ENCODE measurements at regions not wholly inside any gene's neighbourhood (a gene's known extent, or its start where the extent isn't known, plus 50 kb on each side); places are given as distances from the start of the nearest gene placed in this dataset.
"Not testable (repeated sequence)": the region's sequence is repeated elsewhere in the genome, so short reads cannot be mapped to it uniquely, and the experiment has no call there.

- DNase-seq, result no peak
Observed at GRCh38 chr1:182331387-182331786, 60.2 kb downstream of the GLUL start.

GRCh38 chr1:182330303-182330702 lies 61.3 kb downstream of the GLUL start:
- no peak for DNase-seq

- DNase-seq, result no peak
Observed at GRCh38 chr1:182329471-182329870, 62.1 kb downstream of the GLUL start.

GRCh38 chr1:182328591-182328990 lies 63.0 kb downstream of the GLUL start:
- DNase-seq, result no peak

- DNase-seq, result no peak
Observed at GRCh38 chr1:182325339-182325738, 66.3 kb downstream of the GLUL start.

DNA sequence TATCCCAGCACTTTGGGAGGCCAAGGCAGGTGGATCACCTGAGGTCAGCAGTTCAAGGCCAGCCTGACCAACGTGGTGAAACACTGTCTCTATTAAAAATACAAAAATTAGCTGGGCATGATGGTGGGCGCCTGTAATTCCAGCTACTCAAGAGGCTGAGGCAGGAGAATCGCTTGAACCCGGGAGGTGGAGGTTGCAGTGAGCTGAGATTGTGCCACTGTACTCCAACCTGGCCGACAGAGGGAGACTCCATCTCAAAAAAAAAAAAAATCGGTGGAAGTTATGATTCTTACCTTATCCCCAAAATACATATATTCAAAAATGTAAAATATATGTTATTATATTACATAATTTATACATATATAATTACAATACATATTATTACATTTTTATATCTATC lies 70.1 kb downstream of the GLUL start:
- DNase-seq, result not testable (repeated sequence)

- DNase-seq, result peak in 1 of 2 donors; percentile 32
Observed at GRCh38 chr1:182317611-182318161, 73.9 kb downstream of the GLUL start.

GRCh38 chr1:182316454-182316853 lies 75.1 kb downstream of the GLUL start:
- not testable (repeated sequence) for DNase-seq

DNA sequence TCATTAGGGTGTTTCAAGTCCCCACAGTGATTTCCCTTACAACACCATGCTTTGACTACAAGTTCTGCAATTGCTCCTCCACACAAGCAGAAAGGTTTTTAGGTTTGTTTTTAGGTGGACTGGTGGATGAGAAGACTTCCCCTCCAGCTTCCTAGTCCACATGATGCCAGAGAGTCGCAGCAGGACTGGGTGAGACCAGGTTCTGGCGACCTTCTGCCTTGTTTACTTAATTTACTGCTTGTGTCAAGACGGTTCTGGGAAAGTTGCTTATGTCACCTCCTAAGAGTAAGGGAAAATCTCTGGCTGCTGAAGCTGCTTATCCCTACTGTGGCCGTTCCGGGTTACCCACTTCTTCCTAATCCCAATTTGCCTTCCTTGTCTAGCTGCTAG lies 76.4 kb downstream of the GLUL start:
- DNase-seq, result no peak

DNA sequence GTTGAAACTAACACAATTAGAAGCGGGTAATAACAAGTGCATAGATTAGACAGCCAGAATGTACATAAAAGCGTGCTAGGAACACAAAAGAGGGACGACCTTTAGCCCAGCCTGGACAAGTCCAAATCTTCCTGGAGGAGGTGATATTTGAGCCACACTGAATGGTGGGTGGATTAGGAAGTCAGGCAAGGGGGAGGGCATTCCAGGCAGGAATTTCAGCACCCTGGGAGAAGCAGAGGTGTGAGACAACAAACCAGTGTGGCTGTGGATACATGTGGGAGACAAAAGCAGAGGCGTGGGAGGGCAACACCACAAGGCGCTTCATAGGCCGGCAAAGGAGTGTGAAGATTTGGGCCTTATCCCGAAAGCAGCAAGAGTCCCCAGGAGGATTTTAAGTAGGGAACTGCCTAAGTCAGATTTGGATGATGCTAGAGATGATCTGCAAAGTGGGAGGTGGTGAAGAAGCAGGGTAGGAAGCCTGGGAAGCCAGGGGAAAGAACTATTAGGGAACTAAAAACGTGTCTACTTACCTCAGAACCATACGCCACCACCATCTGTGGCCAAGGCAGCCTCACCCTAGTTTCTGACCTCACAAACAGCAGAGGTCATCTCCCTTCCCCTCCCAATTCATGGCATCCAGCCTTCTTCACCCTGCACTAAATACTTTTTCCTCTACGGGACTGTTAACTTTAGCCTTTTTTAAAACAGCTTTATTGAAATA lies 81.8 kb downstream of the GLUL start:
- DNase-seq, result no peak

GRCh38 chr1:182308826-182309225 lies 82.8 kb downstream of the GLUL start:
- DNase-seq, result no peak

DNA sequence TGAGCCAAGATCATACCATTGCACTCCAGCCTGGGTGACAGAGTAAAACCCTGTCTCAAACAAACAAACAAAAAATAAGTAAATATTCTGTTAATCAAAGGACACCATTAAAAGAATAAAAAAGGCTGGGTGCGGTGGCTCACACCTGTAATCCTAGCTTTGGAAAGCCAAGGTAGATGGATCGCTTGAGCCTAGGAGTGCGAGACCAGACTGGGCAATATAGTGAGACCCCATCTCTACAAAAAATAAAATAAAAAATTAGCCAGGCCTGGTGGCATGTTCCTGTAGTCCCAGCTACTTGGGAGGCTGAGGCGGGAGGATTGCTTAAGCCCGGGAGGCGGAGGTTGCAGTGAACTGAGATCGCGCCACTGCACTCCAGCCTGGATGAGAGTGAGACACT lies 84.1 kb downstream of the GLUL start:
- not testable (repeated sequence) for DNase-seq

- no peak for DNase-seq
Observed at GRCh38 chr1:182305861-182306260, 85.7 kb downstream of the GLUL start.

GRCh38 chr1:182304627-182305026 lies 87.0 kb downstream of the GLUL start:
- DNase-seq, result no peak

DNA sequence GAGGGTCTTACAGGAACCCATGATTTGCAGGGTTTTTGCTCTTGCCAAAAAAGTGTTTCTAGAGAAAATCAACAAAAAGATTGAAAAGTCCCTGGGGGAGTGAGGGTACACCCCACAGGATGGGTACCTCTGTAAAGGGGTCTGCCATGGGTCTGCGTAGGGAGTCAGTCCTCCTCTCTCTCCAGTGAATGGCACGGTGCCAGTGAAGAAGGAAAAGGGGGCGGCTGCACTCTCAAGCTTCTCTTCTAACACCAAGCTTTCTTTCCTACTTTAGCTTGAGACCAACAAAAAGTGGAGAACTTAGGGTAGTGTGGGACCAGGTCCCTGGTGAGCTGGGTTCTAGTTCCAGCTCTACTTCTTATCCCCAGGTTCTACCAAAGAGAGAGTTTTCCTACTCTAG lies 87.4 kb downstream of the GLUL start:
- no peak for DNase-seq

DNA sequence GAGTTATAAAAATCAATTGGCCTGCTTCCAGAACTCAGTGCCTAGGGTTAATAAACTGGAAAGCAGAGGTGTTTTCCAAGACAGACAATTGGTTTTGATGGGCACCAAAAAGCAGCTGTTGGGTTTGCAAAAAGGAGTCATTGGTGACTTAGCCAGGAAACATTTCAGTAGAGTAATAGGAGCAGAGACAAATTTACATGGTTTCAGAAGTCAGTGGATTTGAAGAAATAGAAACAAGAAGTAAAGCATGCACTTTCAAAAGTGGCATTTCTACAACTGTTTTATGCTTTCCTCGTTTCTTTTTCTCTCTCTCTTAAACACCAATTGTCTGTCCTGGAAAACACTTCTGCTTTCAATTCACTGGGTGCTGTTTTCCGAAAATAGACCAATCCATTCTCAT lies 87.8 kb downstream of the GLUL start:
- no peak for DNase-seq

DNA sequence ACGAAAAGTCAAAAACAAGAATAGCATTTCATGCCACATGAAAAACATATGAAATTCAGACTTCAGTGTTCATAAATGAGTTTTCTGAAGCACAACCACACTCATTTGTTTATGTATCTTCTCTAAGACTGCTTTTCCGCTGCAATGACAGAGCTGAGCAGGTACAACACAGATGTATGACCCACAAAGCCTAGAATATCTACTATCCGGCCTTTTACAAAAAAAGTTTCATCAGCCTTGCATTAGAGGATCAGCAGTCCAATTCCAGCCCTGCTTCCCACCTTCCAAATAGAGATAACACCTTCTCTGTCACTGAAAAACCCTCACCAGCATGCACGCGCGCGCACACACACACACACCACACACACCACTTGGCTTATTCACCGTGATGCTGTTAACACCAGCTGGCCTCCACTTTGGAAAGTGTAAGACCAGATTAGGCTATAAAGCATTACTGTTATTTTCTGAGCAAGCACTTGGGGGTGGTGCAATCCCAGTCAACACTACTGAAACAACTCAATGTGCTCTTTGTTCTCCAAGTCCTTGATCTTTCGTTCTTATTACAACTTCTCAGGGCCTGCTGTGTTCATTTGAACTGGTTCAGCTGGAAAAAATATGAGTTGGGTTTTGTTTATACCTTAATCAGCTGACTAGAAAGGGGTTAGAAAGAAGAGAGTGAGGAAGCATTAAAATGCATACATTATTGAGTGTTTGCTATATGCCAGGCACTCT lies 90.0 kb downstream of the GLUL start:
- DNase-seq, result peak; percentile 46 to 93

- DNase-seq, result no peak
Observed at GRCh38 chr1:182301026-182301436, 90.6 kb downstream of the GLUL start.

DNA sequence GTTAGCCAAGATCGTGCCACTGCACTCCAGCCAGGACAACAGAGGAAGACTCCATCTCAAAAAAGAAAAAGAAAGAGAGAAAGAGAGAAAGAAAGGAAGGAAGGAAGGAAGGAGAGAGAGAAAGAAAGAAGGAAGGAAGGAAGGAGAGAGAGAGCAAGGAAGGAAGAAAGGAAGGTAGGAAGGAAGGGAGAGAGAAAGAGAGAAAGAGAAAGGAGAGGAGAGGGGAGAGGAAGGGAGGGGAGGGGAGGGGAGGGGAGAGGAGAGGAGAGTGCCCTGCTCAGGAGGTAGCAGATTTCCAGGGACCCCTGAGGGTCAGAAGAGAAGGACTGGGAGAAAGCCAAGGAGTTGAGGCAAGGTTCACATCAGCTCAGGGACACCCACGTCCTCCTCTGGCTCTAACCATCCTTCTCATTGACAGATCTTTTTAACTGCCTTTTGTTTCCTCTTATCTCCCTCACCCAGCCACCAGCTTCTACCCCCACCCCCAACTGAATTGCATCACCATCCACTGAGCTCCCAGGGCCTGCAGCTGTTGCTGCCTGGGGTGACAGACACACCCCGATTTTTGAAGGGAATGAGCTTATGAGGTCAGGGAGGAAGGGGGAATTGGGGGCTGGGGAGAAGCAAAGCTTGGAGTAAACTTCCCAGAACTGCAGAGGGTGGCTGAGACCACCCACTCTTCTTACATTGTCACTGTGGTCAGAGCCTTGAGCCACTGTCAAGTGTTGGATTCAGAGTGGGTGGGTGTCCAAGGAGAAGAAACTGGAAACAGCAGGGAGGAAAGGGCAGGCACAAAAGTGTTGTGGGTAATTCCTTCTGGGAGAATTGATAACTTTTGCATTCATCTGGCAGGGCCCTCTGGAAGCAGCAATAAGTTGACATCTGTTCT lies 91.6 kb downstream of the GLUL start:
- peak; percentile 56 for DNase-seq

DNA sequence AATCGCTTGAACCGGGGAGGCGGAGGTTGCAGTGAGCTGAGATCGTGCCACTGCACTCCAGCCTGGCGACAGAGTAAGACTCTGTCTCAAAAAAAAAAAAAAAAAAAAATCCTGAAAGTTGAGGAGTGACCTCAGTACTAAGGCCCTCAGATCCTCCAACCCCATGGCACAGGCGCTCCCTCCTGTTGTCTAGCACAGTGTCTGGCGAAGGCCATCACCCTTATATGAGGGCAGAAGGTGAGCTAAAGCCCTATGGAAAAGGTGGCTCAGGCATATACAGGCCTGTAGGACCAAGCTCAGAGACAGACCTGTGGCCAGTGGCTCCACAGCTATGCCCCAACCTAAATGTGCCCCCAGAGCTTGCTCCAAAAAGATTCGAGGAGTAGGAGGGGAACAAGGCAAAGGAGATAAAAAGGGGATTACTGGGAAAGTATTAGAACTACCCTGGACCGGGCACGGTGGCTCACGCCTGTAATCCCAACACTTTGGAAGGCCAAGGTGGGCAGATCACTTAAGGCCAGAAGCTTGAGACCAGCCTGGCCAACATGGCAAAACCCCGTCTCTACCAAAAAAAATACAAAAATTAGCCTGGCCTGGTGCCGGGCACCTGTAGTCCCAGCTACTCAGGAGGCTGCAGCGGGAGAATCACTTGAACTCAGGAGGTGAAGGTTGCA lies 92.4 kb downstream of the GLUL start:
- not testable (repeated sequence) for DNase-seq

GRCh38 chr1:182297335-182297734 lies 94.3 kb downstream of the GLUL start:
- DNase-seq, result no peak

GRCh38 chr1:182295697-182296096 lies 95.9 kb downstream of the GLUL start:
- DNase-seq, result no peak
